ENCODE measurements at regions not wholly inside any gene's neighbourhood (a gene's known extent, or its start where the extent isn't known, plus 50 kb on each side); places are given as distances from the start of the nearest gene placed in this dataset.
A peak's percentile ranks its signal among the peaks of the same experiment; 100 is the strongest.

- H3K27me3 ChIP-seq (ENCODE audit: control insufficient read depth, insufficient read depth, low read length, poor library complexity, severe bottlenecking): no peaks in the 10 kb centered on the region
These were observed 85.9 kb downstream of the BUD13 start for GRCh38 chr11:116686866-116687265.

DNA sequence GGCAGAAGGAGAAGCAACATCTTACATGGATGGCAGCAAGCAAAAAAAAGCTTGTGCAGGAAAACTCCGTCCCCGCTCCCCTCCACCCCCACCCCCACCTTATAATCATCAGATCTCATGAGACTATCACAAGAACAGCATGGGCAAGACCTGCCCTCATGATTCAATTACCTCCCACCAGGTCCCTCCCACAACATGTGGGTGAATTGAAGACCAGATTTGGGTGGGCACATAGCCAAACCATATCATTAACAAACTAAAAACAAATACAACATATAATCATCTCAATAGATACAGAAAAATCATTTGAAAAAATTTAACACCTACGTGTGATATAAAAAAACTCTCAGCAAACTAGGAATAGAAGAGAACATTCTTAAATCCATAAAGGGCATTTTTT lies 88.8 kb downstream of the BUD13 start:
- H3K9me3 ChIP-seq (ENCODE audit: control insufficient read depth, low read length): peaks cover 10% of the 10 kb centered on the region
- H3K27ac ChIP-seq (ENCODE audit: low read depth, low read length): no peak overlapping the region
- H3K36me3 Mint-ChIP-seq (ENCODE audit: low read depth): no peaks in the 10 kb centered on the region
- no peak overlapping the region for H3K4me3 ChIP-seq (ENCODE audit: low read length)
- TF ChIP-seq CTCF (conservative IDR thresholded peaks at IDR 0.05): no peak
- no peak overlapping the region for H3K9ac ChIP-seq (ENCODE audit: extremely low read depth, low read length, poor library complexity, severe bottlenecking)
- no peak overlapping the region for H3K27ac Mint-ChIP-seq
- 90 to 100% methylated on average over 1 to 3 of the region's 3 CpGs for WGBS, 2 experiments (ENCODE audit: insufficient coverage in 1 of 2, insufficient read length in 1 of 2)
- no peak overlapping the region for H3K4me3 Mint-ChIP-seq
- no peaks in the 10 kb centered on the region for H3K27me3 ChIP-seq (ENCODE audit: control insufficient read depth, insufficient read depth, low read length, poor library complexity, severe bottlenecking)
- peaks cover 13% of the 10 kb centered on the region for H3K4me1 ChIP-seq (ENCODE audit: control insufficient read depth, insufficient read depth, low read length)
- H3K9me3 Mint-ChIP-seq: peaks cover 12% of the 10 kb centered on the region
- H3K36me3 ChIP-seq (ENCODE audit: control insufficient read depth, insufficient read depth, low read length): no peaks in the 10 kb centered on the region
- DNase-seq: no peak
- H3K4me1 Mint-ChIP-seq: peaks cover 17% of the 10 kb centered on the region
- H3K27me3 Mint-ChIP-seq (ENCODE audit: insufficient read depth): peaks cover 2% of the 10 kb centered on the region

More at GRCh38 chr11:116686866-116687265, 85.9 kb downstream of the BUD13 start:
- Mint-ChIP-seq H3K4me1 (peaks cover 21% of the 10 kb centered on the region), H3K27ac (peak overlapping the region; percentile 87), H3K36me3 (ENCODE audit: low read depth) (no peaks in the 10 kb centered on the region), H3K27me3 (ENCODE audit: insufficient read depth) (peaks cover 2% of the 10 kb centered on the region), H3K4me3 (no peak overlapping the region), H3K9me3 (peaks cover 12% of the 10 kb centered on the region)
- TF ChIP-seq CTCF (conservative IDR thresholded peaks at IDR 0.05): no peak
- H3K27ac ChIP-seq (ENCODE audit: low read depth, low read length): no peak overlapping the region
- 87 to 93% methylated on average over 5 to 9 of the region's 9 CpGs for WGBS, 2 experiments (ENCODE audit: insufficient coverage in 1 of 2, insufficient read length in 1 of 2)
- peak; percentile 50 for DNase-seq
- H3K9me3 ChIP-seq (ENCODE audit: control insufficient read depth, low read length): peaks cover 10% of the 10 kb centered on the region
- H3K9ac ChIP-seq (ENCODE audit: extremely low read depth, low read length, poor library complexity, severe bottlenecking): peak overlapping the region; percentile 24
- peak overlapping the region; percentile 16 for H3K4me3 ChIP-seq (ENCODE audit: low read length)
- no peaks in the 10 kb centered on the region for H3K36me3 ChIP-seq (ENCODE audit: control insufficient read depth, insufficient read depth, low read length)
- H3K4me1 ChIP-seq (ENCODE audit: control insufficient read depth, insufficient read depth, low read length): peaks cover 13% of the 10 kb centered on the region

DNA sequence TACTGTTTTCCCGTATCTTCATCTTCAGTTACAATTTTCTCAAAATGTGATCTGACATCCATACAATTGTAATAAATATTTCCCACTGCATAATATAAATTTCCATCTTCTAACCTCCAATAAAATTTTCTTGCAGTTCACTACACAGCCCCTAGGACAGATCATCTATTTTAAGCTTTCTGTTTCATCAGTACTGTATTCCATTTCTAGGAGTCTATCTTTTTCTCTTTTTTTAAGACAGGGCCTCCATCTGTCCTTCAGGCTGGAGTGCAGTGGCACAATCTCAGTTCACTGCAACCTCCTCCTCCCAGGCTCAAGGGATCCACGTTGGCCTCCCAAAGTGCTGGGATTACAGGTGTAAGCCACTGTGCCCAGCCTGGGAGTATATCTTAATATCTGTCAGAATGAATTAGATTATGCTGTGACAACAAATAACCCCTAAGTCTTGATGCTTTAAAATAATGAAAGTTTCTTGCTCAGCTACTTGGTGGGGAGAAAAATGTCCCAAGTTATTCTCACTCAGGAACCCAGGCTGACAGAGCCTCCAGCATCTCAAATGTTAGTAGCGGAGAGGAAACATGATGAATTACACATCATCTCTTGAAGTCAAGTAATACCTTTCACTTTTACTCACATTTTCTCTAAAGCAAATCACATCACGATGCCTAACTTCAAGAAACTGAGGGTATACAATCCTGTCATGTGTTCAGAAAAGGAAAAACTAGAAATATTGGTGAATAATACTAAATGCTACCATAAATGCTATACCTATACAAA lies 92.2 kb downstream of the BUD13 start:
- H3K27me3 ChIP-seq (ENCODE audit: control insufficient read depth, insufficient read depth, low read length, poor library complexity, severe bottlenecking): no peaks in the 10 kb centered on the region
- peak; percentile 53 for TF ChIP-seq CTCF (conservative IDR thresholded peaks at IDR 0.05)
- no peak overlapping the region for H3K9ac ChIP-seq (ENCODE audit: extremely low read depth, low read length, poor library complexity, severe bottlenecking)
- Mint-ChIP-seq H3K4me3 (no peak overlapping the region), H3K27ac (no peak overlapping the region), H3K36me3 (ENCODE audit: low read depth) (no peaks in the 10 kb centered on the region), H3K4me1 (no peaks in the 10 kb centered on the region), H3K9me3 (peaks cover 25% of the 10 kb centered on the region), H3K27me3 (ENCODE audit: insufficient read depth) (peaks cover 3% of the 10 kb centered on the region)
- no peak for DNase-seq
- H3K4me1 ChIP-seq (ENCODE audit: control insufficient read depth, insufficient read depth, low read length): no peaks in the 10 kb centered on the region
- peaks cover 15% of the 10 kb centered on the region for H3K9me3 ChIP-seq (ENCODE audit: control insufficient read depth, low read length)
- 90 to 100% methylated on average over 2 to 4 of the region's 4 CpGs for WGBS, 2 experiments (ENCODE audit: insufficient coverage in 1 of 2, insufficient read length in 1 of 2)
- no peak overlapping the region for H3K4me3 ChIP-seq (ENCODE audit: low read length)
- H3K36me3 ChIP-seq (ENCODE audit: control insufficient read depth, insufficient read depth, low read length): no peaks in the 10 kb centered on the region
- no peak overlapping the region for H3K27ac ChIP-seq (ENCODE audit: low read depth, low read length)

Measured in endodermal cell (in vitro differentiated cells).